Esophagus muscularis mucosa (tissue), 3 donors: ENCODE measurements at regions not wholly inside any gene's neighbourhood (a gene's known extent, or its start where the extent isn't known, plus 50 kb on each side); places are given as distances from the start of the nearest gene placed in this dataset.

Source experiments
- CTCF ChIP-seq, 3 experiments: fragments of 200-600 bp in 2 of 3; fragments of 450-650 bp in 1 of 3; sonication (generic) in 2 of 3; IDR thresholded peaks; one replicate each; pipeline ENCODE4 v1.5.1; 2017 to 2019; ENCODE audit warnings: antibody characterized with exemption in 3 of 3, mild to moderate bottlenecking in 2 of 3, moderate library complexity in 1 of 3
- POLR2A ChIP-seq: fragments of 450-650 bp; IDR thresholded peaks from one replicate; pipeline ENCODE4 v1.6.1; 2017; ENCODE audit warnings: antibody characterized with exemption, moderate library complexity, mild to moderate bottlenecking, low read depth
- POLR2AphosphoS5 ChIP-seq, 2 donors: sonication (generic); formaldehyde crosslinking; IDR thresholded peaks; one replicate each; pipeline ENCODE4 v1.6.1; 2017; ENCODE audit warnings: antibody characterized with exemption in 2 of 2

GRCh38 chr5:164392531-164392930 lies 887.1 kb downstream of the MAT2B start:
- no peak for TF ChIP-seq POLR2AphosphoS5 (IDR thresholded peaks at IDR 0.05)
- TF ChIP-seq CTCF (IDR thresholded peaks at IDR 0.05) = no peak
- no peak for TF ChIP-seq POLR2A
